Right lobe of liver (tissue), 4 donors: ENCODE measurements at regions not wholly inside any gene's neighbourhood (a gene's known extent, or its start where the extent isn't known, plus 50 kb on each side); places are given as distances from the start of the nearest gene placed in this dataset.
"Not testable (repeated sequence)": the region's sequence is repeated elsewhere in the genome, so short reads cannot be mapped to it uniquely, and the experiment has no call there.

ENCODE experiments used
- POLR2A ChIP-seq: fragments of 450-650 bp; IDR thresholded peaks from one replicate; pipeline ENCODE4 v1.6.1; 2017; ENCODE audit warnings: antibody characterized with exemption, mild to moderate bottlenecking
- TF ChIP-seq, protein P1 (sequence below), 4 donors: fragments of 200-600 bp in 3 of 4; fragments of 450-650 bp in 1 of 4; IDR thresholded peaks; one replicate each; pipeline versions ENCODE4 v1.5.1 to v1.8.0; 2016 to 2022; ENCODE audit warnings: antibody characterized with exemption in 4 of 4, mild to moderate bottlenecking in 2 of 4
- donor health status: DM: no; HTN: no; CAD: no.
- donor health status: DM: no; HTN: no; CAD: no.
- donor health status: DM: no; HTN: yes; CAD: no.

GRCh38 chr7:16263377-16263776, 158.0 kb downstream of the CRPPA start:
- TF ChIP-seq, protein P1, sequence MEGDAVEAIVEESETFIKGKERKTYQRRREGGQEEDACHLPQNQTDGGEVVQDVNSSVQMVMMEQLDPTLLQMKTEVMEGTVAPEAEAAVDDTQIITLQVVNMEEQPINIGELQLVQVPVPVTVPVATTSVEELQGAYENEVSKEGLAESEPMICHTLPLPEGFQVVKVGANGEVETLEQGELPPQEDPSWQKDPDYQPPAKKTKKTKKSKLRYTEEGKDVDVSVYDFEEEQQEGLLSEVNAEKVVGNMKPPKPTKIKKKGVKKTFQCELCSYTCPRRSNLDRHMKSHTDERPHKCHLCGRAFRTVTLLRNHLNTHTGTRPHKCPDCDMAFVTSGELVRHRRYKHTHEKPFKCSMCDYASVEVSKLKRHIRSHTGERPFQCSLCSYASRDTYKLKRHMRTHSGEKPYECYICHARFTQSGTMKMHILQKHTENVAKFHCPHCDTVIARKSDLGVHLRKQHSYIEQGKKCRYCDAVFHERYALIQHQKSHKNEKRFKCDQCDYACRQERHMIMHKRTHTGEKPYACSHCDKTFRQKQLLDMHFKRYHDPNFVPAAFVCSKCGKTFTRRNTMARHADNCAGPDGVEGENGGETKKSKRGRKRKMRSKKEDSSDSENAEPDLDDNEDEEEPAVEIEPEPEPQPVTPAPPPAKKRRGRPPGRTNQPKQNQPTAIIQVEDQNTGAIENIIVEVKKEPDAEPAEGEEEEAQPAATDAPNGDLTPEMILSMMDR (IDR thresholded peaks at IDR 0.05), result not testable (repeated sequence)
- TF ChIP-seq POLR2A, result not testable (repeated sequence)
